ENCODE measurements at regions not wholly inside any gene's neighbourhood (a gene's known extent, or its start where the extent isn't known, plus 50 kb on each side); places are given as distances from the start of the nearest gene placed in this dataset.

DNA sequence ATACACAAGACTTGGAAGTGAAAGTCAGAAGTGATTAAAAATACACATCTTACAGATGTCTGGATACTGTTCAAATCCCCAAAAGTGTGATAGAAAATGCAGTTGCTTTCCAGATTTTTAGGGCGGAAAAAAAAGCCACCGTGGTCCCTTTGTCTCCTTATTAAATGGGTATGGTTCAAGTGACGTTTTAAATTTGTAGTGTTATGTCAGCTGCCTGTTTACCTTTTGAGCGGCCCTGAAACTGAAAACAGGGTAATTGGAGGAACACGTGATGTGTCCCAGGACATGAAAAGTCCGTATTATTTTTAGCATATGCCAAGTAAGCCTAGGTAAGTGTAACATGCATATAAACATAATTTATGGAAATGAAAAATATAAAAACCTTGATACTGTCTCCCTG is 109.0 kb upstream of the PDZRN3 start:
- no TSS peak for BruUV-seq (replicated peaks)
- POLR2A ChIA-PET (ENCODE audit: unreplicated experiment): no interaction called here
- H3K9me3 ChIP-seq (ENCODE audit: insufficient read depth, low read depth): no peaks in the 10 kb centered on the region

DNA sequence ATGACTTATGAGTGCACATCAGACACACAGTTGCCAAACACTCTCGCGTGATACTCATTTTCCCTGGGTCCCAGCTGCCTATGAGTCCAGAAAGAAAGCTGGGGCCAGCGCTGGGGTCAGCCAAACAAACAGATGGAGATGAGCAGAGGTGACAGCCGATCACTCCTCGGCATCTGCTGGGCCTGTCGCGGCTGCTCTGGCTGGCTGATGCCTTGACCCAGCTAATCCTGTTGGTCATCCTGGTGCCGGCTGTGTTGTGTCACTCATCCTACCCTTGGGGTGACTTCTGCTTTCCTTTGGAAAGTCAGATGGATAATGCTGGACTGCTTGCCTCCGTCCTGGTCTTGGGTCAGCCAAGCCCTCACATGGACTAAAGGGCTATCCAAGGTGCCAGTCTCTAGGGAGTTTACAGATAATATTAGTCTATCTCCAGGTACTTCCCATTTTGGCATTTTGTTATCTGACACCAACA is 105.3 kb upstream of the PDZRN3 start:
- no peaks in the 10 kb centered on the region for H3K9me3 ChIP-seq (ENCODE audit: insufficient read depth, low read depth)
- ChIA-PET POLR2A (ENCODE audit: unreplicated experiment) (no interaction called here), CTCF (no interaction called here)
- no peak overlapping the region for H3K27ac ChIP-seq
- no peak overlapping the region for H3K4me2 ChIP-seq
- H3K36me3 ChIP-seq (ENCODE audit: low read depth): no peaks in the 10 kb centered on the region
- DNase-seq: no peak
- no peak overlapping the region for H3K4me3 ChIP-seq
- H3K27me3 ChIP-seq (ENCODE audit: insufficient read depth, low read depth): no peaks in the 10 kb centered on the region
- no peaks in the 10 kb centered on the region for H3K79me2 ChIP-seq (ENCODE audit: low read depth)
- no TSS peak for BruUV-seq (replicated peaks)
- TF ChIP-seq EZH2 (IDR thresholded peaks at IDR 0.05; ENCODE audit: low read depth): no peak
- TF ChIP-seq, protein P1, sequence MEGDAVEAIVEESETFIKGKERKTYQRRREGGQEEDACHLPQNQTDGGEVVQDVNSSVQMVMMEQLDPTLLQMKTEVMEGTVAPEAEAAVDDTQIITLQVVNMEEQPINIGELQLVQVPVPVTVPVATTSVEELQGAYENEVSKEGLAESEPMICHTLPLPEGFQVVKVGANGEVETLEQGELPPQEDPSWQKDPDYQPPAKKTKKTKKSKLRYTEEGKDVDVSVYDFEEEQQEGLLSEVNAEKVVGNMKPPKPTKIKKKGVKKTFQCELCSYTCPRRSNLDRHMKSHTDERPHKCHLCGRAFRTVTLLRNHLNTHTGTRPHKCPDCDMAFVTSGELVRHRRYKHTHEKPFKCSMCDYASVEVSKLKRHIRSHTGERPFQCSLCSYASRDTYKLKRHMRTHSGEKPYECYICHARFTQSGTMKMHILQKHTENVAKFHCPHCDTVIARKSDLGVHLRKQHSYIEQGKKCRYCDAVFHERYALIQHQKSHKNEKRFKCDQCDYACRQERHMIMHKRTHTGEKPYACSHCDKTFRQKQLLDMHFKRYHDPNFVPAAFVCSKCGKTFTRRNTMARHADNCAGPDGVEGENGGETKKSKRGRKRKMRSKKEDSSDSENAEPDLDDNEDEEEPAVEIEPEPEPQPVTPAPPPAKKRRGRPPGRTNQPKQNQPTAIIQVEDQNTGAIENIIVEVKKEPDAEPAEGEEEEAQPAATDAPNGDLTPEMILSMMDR (conservative IDR thresholded peaks at IDR 0.05): no peak
- H3K9me2 ChIP-seq (ENCODE audit: insufficient read depth): no peaks in the 10 kb centered on the region
- no peaks in the 10 kb centered on the region for H3K4me1 ChIP-seq (replicated peaks; ENCODE audit: insufficient read depth)
- H2AFZ ChIP-seq: no peak overlapping the region
- no peaks in the 10 kb centered on the region for H4K20me1 ChIP-seq (ENCODE audit: insufficient read depth)
- intact Hi-C loops (cut with micrococcal nuclease; ENCODE audit: unreplicated experiment): no loop called here
- H3F3A ChIP-seq (ENCODE audit: insufficient read depth, low read depth): no peaks in the 10 kb centered on the region

More for the DNA sequence above, 109.0 kb upstream of the PDZRN3 start:
- Histone ChIP-seq H3K27me3 (ENCODE audit: insufficient read depth, low read depth) (no peaks in the 10 kb centered on the region), H2AFZ (no peak overlapping the region), H3K4me2 (no peak overlapping the region), H3K36me3 (ENCODE audit: low read depth) (no peaks in the 10 kb centered on the region), H3K4me3 (no peak overlapping the region), H3K79me2 (ENCODE audit: low read depth) (no peaks in the 10 kb centered on the region), H4K20me1 (ENCODE audit: insufficient read depth) (no peaks in the 10 kb centered on the region), H3F3A (ENCODE audit: insufficient read depth, low read depth) (no peaks in the 10 kb centered on the region), H3K27ac (no peak overlapping the region), H3K9me2 (ENCODE audit: insufficient read depth) (no peaks in the 10 kb centered on the region), H3K4me1 (replicated peaks; ENCODE audit: insufficient read depth) (no peaks in the 10 kb centered on the region)
- intact Hi-C loops (cut with micrococcal nuclease; ENCODE audit: unreplicated experiment): no loop called here
- CTCF ChIA-PET: no interaction called here
- no peak for TF ChIP-seq EZH2 (IDR thresholded peaks at IDR 0.05; ENCODE audit: low read depth)
- TF ChIP-seq, protein P1 (conservative IDR thresholded peaks at IDR 0.05): no peak
- DNase-seq: no peak

DNA sequence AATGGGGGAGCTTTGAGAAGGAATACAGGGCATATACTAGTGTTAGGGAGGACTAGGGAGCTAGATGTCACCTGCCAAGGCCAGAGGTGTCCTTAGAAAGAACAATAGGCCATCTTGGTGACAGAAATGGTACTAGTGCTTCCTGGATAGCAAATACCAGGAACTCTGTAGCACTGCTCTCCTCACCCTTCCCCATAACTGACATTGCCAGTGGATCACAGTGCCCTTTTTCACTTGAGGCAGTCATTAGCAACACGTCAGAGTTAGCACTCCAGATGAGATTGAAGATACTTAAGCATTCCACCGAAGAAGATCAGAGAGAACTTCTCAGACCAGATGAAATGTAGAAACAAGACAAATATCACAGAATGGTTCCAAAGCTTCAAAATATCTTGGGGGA is 103.1 kb upstream of the PDZRN3 start:
- intact Hi-C loops (cut with micrococcal nuclease; ENCODE audit: unreplicated experiment): no loop called here
- no peak for DNase-seq
- Histone ChIP-seq H3K27ac (no peak overlapping the region), H2AFZ (no peak overlapping the region), H3K9me2 (ENCODE audit: insufficient read depth) (no peaks in the 10 kb centered on the region), H3F3A (ENCODE audit: insufficient read depth, low read depth) (no peaks in the 10 kb centered on the region), H4K20me1 (ENCODE audit: insufficient read depth) (no peaks in the 10 kb centered on the region), H3K4me2 (no peak overlapping the region), H3K79me2 (ENCODE audit: low read depth) (no peaks in the 10 kb centered on the region), H3K27me3 (ENCODE audit: insufficient read depth, low read depth) (no peaks in the 10 kb centered on the region), H3K36me3 (ENCODE audit: low read depth) (no peaks in the 10 kb centered on the region), H3K4me1 (replicated peaks; ENCODE audit: insufficient read depth) (no peaks in the 10 kb centered on the region), H3K4me3 (no peak overlapping the region), H3K9me3 (ENCODE audit: insufficient read depth, low read depth) (no peaks in the 10 kb centered on the region)
- no TSS peak for BruUV-seq (replicated peaks)
- ChIA-PET CTCF (no interaction called here), POLR2A (ENCODE audit: unreplicated experiment) (no interaction called here)
- TF ChIP-seq, protein P1 (conservative IDR thresholded peaks at IDR 0.05): no peak
- TF ChIP-seq EZH2 (IDR thresholded peaks at IDR 0.05; ENCODE audit: low read depth): no peak

Data from PC-9 (cell line).